OCI-LY7 (cell line): ENCODE measurements at regions not wholly inside any gene's neighbourhood (a gene's known extent, or its start where the extent isn't known, plus 50 kb on each side); places are given as distances from the start of the nearest gene placed in this dataset.

ENCODE experiments used
- EZH2phosphoT487 ChIP-seq: fragments of 200-600 bp; sonication (generic); IDR thresholded peaks from 2 replicates; pipeline ENCODE4 v1.6.1; 2018; ENCODE audit warnings: low read depth, borderline replicate concordance, mild to moderate bottlenecking, mixed run types, antibody characterized with exemption, low read length, moderate library complexity, mixed read lengths
- TF ChIP-seq, protein P1 (sequence below): fragments of 200-600 bp; sonication (generic); conservative IDR thresholded peaks from 2 replicates; pipeline ENCODE4 v1.5.1; 2014; ENCODE audit warnings: mild to moderate bottlenecking, antibody characterized with exemption, low read length, moderate library complexity, mixed read lengths

DNA sequence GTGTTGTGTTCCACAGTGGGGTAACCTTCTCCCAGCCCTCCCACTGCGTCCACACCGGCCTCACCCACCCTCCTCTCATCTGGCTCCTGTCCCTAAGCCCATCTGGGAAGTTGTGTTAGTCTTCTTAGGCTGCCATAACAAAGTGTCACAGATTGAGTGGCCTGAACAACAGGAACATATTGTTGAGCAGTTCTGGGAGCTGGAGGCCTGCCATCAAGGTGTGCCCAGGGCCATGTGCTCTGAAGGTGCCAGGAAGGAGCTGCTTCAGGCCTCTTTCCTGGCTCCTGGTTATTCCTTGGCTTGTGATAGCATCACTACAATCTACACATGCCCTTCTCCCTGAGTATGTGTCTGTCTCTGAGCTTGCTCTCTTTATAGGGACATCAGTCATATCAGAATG is 327.6 kb upstream of the COBL start:
- TF ChIP-seq, protein P1, sequence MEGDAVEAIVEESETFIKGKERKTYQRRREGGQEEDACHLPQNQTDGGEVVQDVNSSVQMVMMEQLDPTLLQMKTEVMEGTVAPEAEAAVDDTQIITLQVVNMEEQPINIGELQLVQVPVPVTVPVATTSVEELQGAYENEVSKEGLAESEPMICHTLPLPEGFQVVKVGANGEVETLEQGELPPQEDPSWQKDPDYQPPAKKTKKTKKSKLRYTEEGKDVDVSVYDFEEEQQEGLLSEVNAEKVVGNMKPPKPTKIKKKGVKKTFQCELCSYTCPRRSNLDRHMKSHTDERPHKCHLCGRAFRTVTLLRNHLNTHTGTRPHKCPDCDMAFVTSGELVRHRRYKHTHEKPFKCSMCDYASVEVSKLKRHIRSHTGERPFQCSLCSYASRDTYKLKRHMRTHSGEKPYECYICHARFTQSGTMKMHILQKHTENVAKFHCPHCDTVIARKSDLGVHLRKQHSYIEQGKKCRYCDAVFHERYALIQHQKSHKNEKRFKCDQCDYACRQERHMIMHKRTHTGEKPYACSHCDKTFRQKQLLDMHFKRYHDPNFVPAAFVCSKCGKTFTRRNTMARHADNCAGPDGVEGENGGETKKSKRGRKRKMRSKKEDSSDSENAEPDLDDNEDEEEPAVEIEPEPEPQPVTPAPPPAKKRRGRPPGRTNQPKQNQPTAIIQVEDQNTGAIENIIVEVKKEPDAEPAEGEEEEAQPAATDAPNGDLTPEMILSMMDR: no peak
- no peak for TF ChIP-seq EZH2phosphoT487
